Fibroblast of skin of right quadriceps (primary cell): ENCODE measurements at regions not wholly inside any gene's neighbourhood (a gene's known extent, or its start where the extent isn't known, plus 50 kb on each side); places are given as distances from the start of the nearest gene placed in this dataset.

Source experiments
- DNase-seq: peaks from one replicate; pipeline ENCODE4 v3.0.0-alpha.2; 2013

- peak; percentile 34 for DNase-seq
Measured at GRCh38 chr20:11431621-11432020, 486.1 kb upstream of the BTBD3 start.

GRCh38 chr20:11432407-11432806 lies 485.3 kb upstream of the BTBD3 start:
- DNase-seq = peak; percentile 84

- DNase-seq = no peak
Measured at GRCh38 chr20:11436113-11436905, 481.4 kb upstream of the BTBD3 start.

- DNase-seq = no peak
Measured at GRCh38 chr20:11437090-11437489, 480.6 kb upstream of the BTBD3 start.

GRCh38 chr20:11437611-11438380 lies 479.9 kb upstream of the BTBD3 start:
- DNase-seq = no peak

GRCh38 chr20:11438412-11438811 lies 479.3 kb upstream of the BTBD3 start:
- no peak for DNase-seq

- no peak for DNase-seq
Measured at GRCh38 chr20:11443382-11444119, 474.1 kb upstream of the BTBD3 start.

- DNase-seq = no peak
Measured at GRCh38 chr20:11445161-11445560, 472.5 kb upstream of the BTBD3 start.

- DNase-seq = peak; percentile 59
Measured at GRCh38 chr20:11445891-11446290, 471.8 kb upstream of the BTBD3 start.

GRCh38 chr20:11447371-11448100 lies 470.2 kb upstream of the BTBD3 start:
- DNase-seq = no peak

GRCh38 chr20:11448554-11448953 lies 469.1 kb upstream of the BTBD3 start:
- no peak for DNase-seq

- DNase-seq = peak; percentile 63
Measured at GRCh38 chr20:11451793-11452291, 465.9 kb upstream of the BTBD3 start.

GRCh38 chr20:11452326-11452725 lies 465.4 kb upstream of the BTBD3 start:
- peak; percentile 64 for DNase-seq

GRCh38 chr20:11453430-11453829 lies 464.3 kb upstream of the BTBD3 start:
- peak; percentile 83 for DNase-seq

- DNase-seq = peak; percentile 90
Measured at GRCh38 chr20:11454966-11455799, 462.5 kb upstream of the BTBD3 start.

GRCh38 chr20:11457488-11457887 lies 460.2 kb upstream of the BTBD3 start:
- DNase-seq = peak; percentile 82

GRCh38 chr20:11459090-11459890 lies 458.4 kb upstream of the BTBD3 start:
- peak; percentile 45 for DNase-seq

- DNase-seq = no peak
Measured at GRCh38 chr20:11467436-11467835, 450.3 kb upstream of the BTBD3 start.

- DNase-seq = no peak
Measured at GRCh38 chr20:11468880-11469279, 448.8 kb upstream of the BTBD3 start.

GRCh38 chr20:11469795-11470435 lies 447.8 kb upstream of the BTBD3 start:
- DNase-seq = no peak
